ENCODE measurements at regions not wholly inside any gene's neighbourhood (a gene's known extent, or its start where the extent isn't known, plus 50 kb on each side); places are given as distances from the start of the nearest gene placed in this dataset.

- TF ChIP-seq EZH2phosphoT487 (IDR thresholded peaks at IDR 0.05; ENCODE audit: borderline replicate concordance, low read length) = no peak
- TF ChIP-seq, protein P1, sequence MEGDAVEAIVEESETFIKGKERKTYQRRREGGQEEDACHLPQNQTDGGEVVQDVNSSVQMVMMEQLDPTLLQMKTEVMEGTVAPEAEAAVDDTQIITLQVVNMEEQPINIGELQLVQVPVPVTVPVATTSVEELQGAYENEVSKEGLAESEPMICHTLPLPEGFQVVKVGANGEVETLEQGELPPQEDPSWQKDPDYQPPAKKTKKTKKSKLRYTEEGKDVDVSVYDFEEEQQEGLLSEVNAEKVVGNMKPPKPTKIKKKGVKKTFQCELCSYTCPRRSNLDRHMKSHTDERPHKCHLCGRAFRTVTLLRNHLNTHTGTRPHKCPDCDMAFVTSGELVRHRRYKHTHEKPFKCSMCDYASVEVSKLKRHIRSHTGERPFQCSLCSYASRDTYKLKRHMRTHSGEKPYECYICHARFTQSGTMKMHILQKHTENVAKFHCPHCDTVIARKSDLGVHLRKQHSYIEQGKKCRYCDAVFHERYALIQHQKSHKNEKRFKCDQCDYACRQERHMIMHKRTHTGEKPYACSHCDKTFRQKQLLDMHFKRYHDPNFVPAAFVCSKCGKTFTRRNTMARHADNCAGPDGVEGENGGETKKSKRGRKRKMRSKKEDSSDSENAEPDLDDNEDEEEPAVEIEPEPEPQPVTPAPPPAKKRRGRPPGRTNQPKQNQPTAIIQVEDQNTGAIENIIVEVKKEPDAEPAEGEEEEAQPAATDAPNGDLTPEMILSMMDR (conservative IDR thresholded peaks at IDR 0.05; ENCODE audit: low read depth, low read length) = no peak
- TF ChIP-seq EZH2 (IDR thresholded peaks at IDR 0.05; ENCODE audit: low read length, unreplicated experiment) = no peak
Observed at GRCh38 chr9:87323928-87324327, 173.7 kb upstream of the DAPK1 start.

Data from PC-3 (cell line).